HS-27A (cell line): ENCODE measurements at regions not wholly inside any gene's neighbourhood (a gene's known extent, or its start where the extent isn't known, plus 50 kb on each side); places are given as distances from the start of the nearest gene placed in this dataset.
"Not testable (repeated sequence)": the region's sequence is repeated elsewhere in the genome, so short reads cannot be mapped to it uniquely, and the experiment has no call there.

Experiments
- DNase-seq: peaks from one replicate; pipeline ENCODE4 v3.0.0-alpha.2; 2012; ENCODE audit warnings: low read depth, missing footprints

- DNase-seq, result not testable (repeated sequence)
Measured at GRCh38 chr14:52122163-52122562, 53.3 kb upstream of the NID2 start.

GRCh38 chr14:52121441-52121840, 52.6 kb upstream of the NID2 start:
- DNase-seq, result no peak

- no peak for DNase-seq
Measured at GRCh38 chr14:52119030-52119429, 50.2 kb upstream of the NID2 start.
